ENCODE measurements at regions not wholly inside any gene's neighbourhood (a gene's known extent, or its start where the extent isn't known, plus 50 kb on each side); places are given as distances from the start of the nearest gene placed in this dataset.

- ATAC-seq (ENCODE audit: low read depth) (no peak), DNase-seq (no peak)
- no peak for TF ChIP-seq EZH2 (IDR thresholded peaks at IDR 0.05; ENCODE audit: borderline replicate concordance, insufficient read depth, low read depth, low read length, poor library complexity, severe bottlenecking)
- TF ChIP-seq, protein P1, sequence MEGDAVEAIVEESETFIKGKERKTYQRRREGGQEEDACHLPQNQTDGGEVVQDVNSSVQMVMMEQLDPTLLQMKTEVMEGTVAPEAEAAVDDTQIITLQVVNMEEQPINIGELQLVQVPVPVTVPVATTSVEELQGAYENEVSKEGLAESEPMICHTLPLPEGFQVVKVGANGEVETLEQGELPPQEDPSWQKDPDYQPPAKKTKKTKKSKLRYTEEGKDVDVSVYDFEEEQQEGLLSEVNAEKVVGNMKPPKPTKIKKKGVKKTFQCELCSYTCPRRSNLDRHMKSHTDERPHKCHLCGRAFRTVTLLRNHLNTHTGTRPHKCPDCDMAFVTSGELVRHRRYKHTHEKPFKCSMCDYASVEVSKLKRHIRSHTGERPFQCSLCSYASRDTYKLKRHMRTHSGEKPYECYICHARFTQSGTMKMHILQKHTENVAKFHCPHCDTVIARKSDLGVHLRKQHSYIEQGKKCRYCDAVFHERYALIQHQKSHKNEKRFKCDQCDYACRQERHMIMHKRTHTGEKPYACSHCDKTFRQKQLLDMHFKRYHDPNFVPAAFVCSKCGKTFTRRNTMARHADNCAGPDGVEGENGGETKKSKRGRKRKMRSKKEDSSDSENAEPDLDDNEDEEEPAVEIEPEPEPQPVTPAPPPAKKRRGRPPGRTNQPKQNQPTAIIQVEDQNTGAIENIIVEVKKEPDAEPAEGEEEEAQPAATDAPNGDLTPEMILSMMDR (IDR thresholded peaks at IDR 0.05) = no peak
- no peak overlapping the region for H2AFZ ChIP-seq (ENCODE audit: insufficient read depth, low read depth, low read length, poor library complexity, severe bottlenecking)
- Mint-ChIP-seq H3K27me3 (no peaks in the 10 kb centered on the region), H3K4me3 (no peak overlapping the region), H3K9me3 (ENCODE audit: insufficient read depth) (no peaks in the 10 kb centered on the region), H3K27ac (no peak overlapping the region), H3K4me1 (no peaks in the 10 kb centered on the region)
- POLR2A ChIA-PET = no interaction called here
- H3K9ac ChIP-seq (ENCODE audit: low read length) = no peak overlapping the region
- H3K79me2 ChIP-seq (ENCODE audit: control insufficient read depth, insufficient read depth, low read length) = no peaks in the 10 kb centered on the region
- WGBS (ENCODE audit: insufficient coverage) = 86% methylated on average over 1 of the region's 2 CpGs
- no peaks in the 10 kb centered on the region for H3K36me3 ChIP-seq (replicated peaks in 1 of 2; ENCODE audit: control extremely low read depth in 1 of 2, control insufficient read depth in 1 of 2, extremely low read depth in 1 of 2, insufficient read depth in 2 of 2, low read length in 1 of 2)
- no peak overlapping the region for H3K27ac ChIP-seq (ENCODE audit: low read length in 2 of 2)
- intact Hi-C loops (cut with micrococcal nuclease) = no loop called here
- CTCF ChIA-PET = no interaction called here
- no peak overlapping the region for H3K4me2 ChIP-seq (replicated peaks; ENCODE audit: low read depth, low read length, poor library complexity, severe bottlenecking)
- no peaks in the 10 kb centered on the region for H3K27me3 ChIP-seq (replicated peaks in 1 of 4; ENCODE audit: control extremely low read depth in 1 of 4, control insufficient read depth in 3 of 4, insufficient read depth in 4 of 4, low read length in 3 of 4)
- H3K4me3 ChIP-seq (ENCODE audit: control extremely low read depth in 1 of 5, extremely low read depth in 1 of 5, insufficient read depth in 1 of 5, low read depth in 2 of 5, low read length in 4 of 5) = no peak overlapping the region
- no peaks in the 10 kb centered on the region for H3K4me1 ChIP-seq (ENCODE audit: control insufficient read depth in 2 of 2, insufficient read depth in 2 of 2, low read length in 2 of 2)
- H4K20me1 ChIP-seq (ENCODE audit: control insufficient read depth, insufficient read depth, low read length, poor library complexity, severe bottlenecking) = no peaks in the 10 kb centered on the region
- H3K9me3 ChIP-seq (ENCODE audit: control extremely low read depth in 1 of 3, control insufficient read depth in 2 of 3, insufficient read depth in 1 of 3, low read length in 2 of 3) = no peaks in the 10 kb centered on the region
Measured at GRCh38 chr4:160299608-160300007, 1196.7 kb downstream of the RAPGEF2 start.

GRCh38 chr4:160316036-160316435 is 1213.2 kb downstream of the RAPGEF2 start:
- H3K27ac ChIP-seq (ENCODE audit: low read length in 2 of 2) = no peak overlapping the region
- ATAC-seq (ENCODE audit: low read depth) (no peak), DNase-seq (no peak)
- Mint-ChIP-seq H3K4me1 (no peaks in the 10 kb centered on the region), H3K4me3 (no peak overlapping the region), H3K27me3 (no peaks in the 10 kb centered on the region), H3K27ac (no peak overlapping the region), H3K9me3 (ENCODE audit: insufficient read depth) (peaks cover 2% of the 10 kb centered on the region)
- no peaks in the 10 kb centered on the region for H3K79me2 ChIP-seq (ENCODE audit: control insufficient read depth, insufficient read depth, low read length)
- POLR2A ChIA-PET = no interaction called here
- CTCF ChIA-PET = no interaction called here
- H3K9me3 ChIP-seq (ENCODE audit: control extremely low read depth in 1 of 3, control insufficient read depth in 2 of 3, insufficient read depth in 1 of 3, low read length in 2 of 3) = no peaks in the 10 kb centered on the region
- H3K4me3 ChIP-seq (ENCODE audit: control extremely low read depth in 1 of 5, extremely low read depth in 1 of 5, insufficient read depth in 1 of 5, low read depth in 2 of 5, low read length in 4 of 5) = no peak overlapping the region
- intact Hi-C loops (cut with micrococcal nuclease) = no loop called here
- no peaks in the 10 kb centered on the region for H3K36me3 ChIP-seq (replicated peaks in 1 of 2; ENCODE audit: control extremely low read depth in 1 of 2, control insufficient read depth in 1 of 2, extremely low read depth in 1 of 2, insufficient read depth in 2 of 2, low read length in 1 of 2)
- WGBS (ENCODE audit: insufficient coverage) = no CpG with 5 or more reads among the region's 1 CpG
- no peak overlapping the region for H2AFZ ChIP-seq (ENCODE audit: insufficient read depth, low read depth, low read length, poor library complexity, severe bottlenecking)
- H3K27me3 ChIP-seq (replicated peaks in 1 of 4; ENCODE audit: control extremely low read depth in 1 of 4, control insufficient read depth in 3 of 4, insufficient read depth in 4 of 4, low read length in 3 of 4) = no peaks in the 10 kb centered on the region
- H3K4me2 ChIP-seq (replicated peaks; ENCODE audit: low read depth, low read length, poor library complexity, severe bottlenecking) = no peak overlapping the region
- no peaks in the 10 kb centered on the region for H3K4me1 ChIP-seq (ENCODE audit: control insufficient read depth in 2 of 2, insufficient read depth in 2 of 2, low read length in 2 of 2)
- H3K9ac ChIP-seq (ENCODE audit: low read length) = no peak overlapping the region
- no peaks in the 10 kb centered on the region for H4K20me1 ChIP-seq (ENCODE audit: control insufficient read depth, insufficient read depth, low read length, poor library complexity, severe bottlenecking)
- TF ChIP-seq, protein P1 (IDR thresholded peaks at IDR 0.05) = no peak
- TF ChIP-seq EZH2 (IDR thresholded peaks at IDR 0.05; ENCODE audit: borderline replicate concordance, insufficient read depth, low read depth, low read length, poor library complexity, severe bottlenecking) = no peak

All from B cell (primary cell).